Muscle of leg (tissue), 3 donors: ENCODE measurements at regions not wholly inside any gene's neighbourhood (a gene's known extent, or its start where the extent isn't known, plus 50 kb on each side); places are given as distances from the start of the nearest gene placed in this dataset.
"Not testable (repeated sequence)": the region's sequence is repeated elsewhere in the genome, so short reads cannot be mapped to it uniquely, and the experiment has no call there.

Experiments
- DNase-seq: peaks from one replicate; pipeline ENCODE4 v3.0.0; 2013
- H3K27ac ChIP-seq: one replicate; pipeline ENCODE4 v1.5.1; 2013; ENCODE audit warnings: mild to moderate bottlenecking, low read length, control low read depth
- H3K27me3 ChIP-seq: one replicate; pipeline ENCODE4 v1.6.1; 2013; ENCODE audit warnings: low read length; ENCODE audit not compliant: control insufficient read depth, insufficient read depth
- H3K36me3 ChIP-seq: one replicate; pipeline ENCODE4 v1.6.1; 2013; ENCODE audit warnings: low read length; ENCODE audit not compliant: control insufficient read depth, insufficient read depth
- H3K4me1 ChIP-seq: one replicate; pipeline ENCODE4 v1.6.1; 2013; ENCODE audit warnings: low read length; ENCODE audit not compliant: control insufficient read depth, insufficient read depth
- H3K4me3 ChIP-seq: one replicate; pipeline ENCODE4 v1.5.1; 2013; ENCODE audit warnings: low read length, control low read depth
- H3K9me3 ChIP-seq: replicated peaks from 2 replicates; pipeline ENCODE4 v1.6.1; 2013; ENCODE audit warnings: low read depth, low read length; ENCODE audit not compliant: control insufficient read depth
- WGBS: methylation state at CpG from one replicate; pipeline ENCODE4 v1.1.5; 2013; ENCODE audit warnings: missing lambda C conversion rate; ENCODE audit not compliant: insufficient coverage; 5-methylcytosine and 5-hydroxymethylcytosine counted together

DNA sequence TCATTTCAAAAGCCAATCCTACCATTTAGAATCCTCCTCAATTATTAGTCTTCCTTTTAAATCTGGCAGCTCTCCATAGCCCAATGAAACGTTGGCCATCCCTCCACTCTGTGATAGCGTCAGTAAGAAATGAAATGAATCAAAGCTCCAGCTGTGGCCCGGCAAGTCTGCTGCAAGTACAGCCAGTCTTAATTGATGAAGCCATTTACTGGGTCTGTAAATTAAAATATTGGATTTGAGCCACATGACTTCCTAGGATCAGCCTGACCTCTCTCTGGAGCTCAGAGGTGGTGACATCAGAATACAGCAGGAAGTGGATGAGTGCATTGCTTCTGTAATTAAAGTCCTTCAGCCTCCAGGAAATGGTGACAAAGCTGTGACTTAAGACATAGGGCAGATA, 347.0 kb upstream of the LMCD1 start:
- no peaks in the 10 kb centered on the region for H3K9me3 ChIP-seq
- 71% methylated on average over 2 of the region's 3 CpGs for WGBS
- no peaks in the 10 kb centered on the region for H3K4me1 ChIP-seq
- H3K27me3 ChIP-seq, result no peaks in the 10 kb centered on the region
- DNase-seq, result peak; percentile 9
- no peak overlapping the region for H3K4me3 ChIP-seq
- H3K36me3 ChIP-seq, result no peaks in the 10 kb centered on the region
- H3K27ac ChIP-seq, result no peak overlapping the region

DNA sequence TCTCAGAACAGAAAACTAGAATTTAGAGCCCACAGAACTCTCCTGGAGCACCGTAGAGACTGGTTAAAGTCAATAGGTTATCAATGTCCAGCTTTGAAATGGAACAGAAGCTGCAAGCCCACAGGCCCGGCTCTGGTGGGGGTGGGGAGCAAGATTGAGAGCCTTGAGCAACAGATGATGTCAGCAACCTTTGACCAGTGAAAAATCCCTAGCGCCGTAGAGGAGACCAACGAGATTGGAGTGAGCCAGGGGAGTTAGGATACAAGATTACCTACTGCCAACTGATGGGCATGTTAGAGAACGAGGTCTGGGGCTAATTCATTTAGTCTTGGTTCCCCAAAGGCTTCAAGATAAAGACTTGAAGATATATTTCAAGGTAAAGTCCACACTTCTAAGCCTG, 345.5 kb upstream of the LMCD1 start:
- no peak overlapping the region for H3K27ac ChIP-seq
- H3K4me3 ChIP-seq, result no peak overlapping the region
- H3K9me3 ChIP-seq, result no peaks in the 10 kb centered on the region
- no peaks in the 10 kb centered on the region for H3K4me1 ChIP-seq
- no peak for DNase-seq
- 70% methylated on average over 5 of the region's 6 CpGs for WGBS
- H3K27me3 ChIP-seq, result no peaks in the 10 kb centered on the region
- no peaks in the 10 kb centered on the region for H3K36me3 ChIP-seq

- no peaks in the 10 kb centered on the region for H3K9me3 ChIP-seq
- H3K27ac ChIP-seq, result no peak overlapping the region
- no peaks in the 10 kb centered on the region for H3K27me3 ChIP-seq
- no peaks in the 10 kb centered on the region for H3K4me1 ChIP-seq
- no CpG with 5 or more reads among the region's 2 CpGs for WGBS
- H3K4me3 ChIP-seq, result no peak overlapping the region
- no peak for DNase-seq
- H3K36me3 ChIP-seq, result no peaks in the 10 kb centered on the region
These were observed 344.8 kb upstream of the LMCD1 start for GRCh38 chr3:8156831-8157230.

DNA sequence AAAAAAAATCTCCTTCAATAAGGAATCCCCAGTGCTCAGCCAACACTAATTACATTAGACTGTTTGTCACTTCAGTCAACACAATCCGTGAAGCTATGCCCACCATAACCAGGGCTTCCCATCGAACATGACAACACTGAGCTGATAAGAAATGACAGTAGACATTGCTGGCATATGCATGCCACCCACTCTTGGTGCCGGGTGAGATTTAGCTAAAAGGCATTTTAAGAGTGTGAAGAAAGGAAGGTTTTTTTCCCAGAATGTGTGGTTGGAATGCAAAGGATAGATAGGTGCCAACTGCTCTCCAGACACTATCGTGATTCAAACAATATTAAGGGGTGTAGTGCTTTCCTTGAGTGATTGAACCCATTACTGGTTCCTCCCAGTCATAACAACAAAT, 344.0 kb upstream of the LMCD1 start:
- WGBS, result 87% methylated on average over 3 of the region's 4 CpGs
- DNase-seq, result no peak

DNA sequence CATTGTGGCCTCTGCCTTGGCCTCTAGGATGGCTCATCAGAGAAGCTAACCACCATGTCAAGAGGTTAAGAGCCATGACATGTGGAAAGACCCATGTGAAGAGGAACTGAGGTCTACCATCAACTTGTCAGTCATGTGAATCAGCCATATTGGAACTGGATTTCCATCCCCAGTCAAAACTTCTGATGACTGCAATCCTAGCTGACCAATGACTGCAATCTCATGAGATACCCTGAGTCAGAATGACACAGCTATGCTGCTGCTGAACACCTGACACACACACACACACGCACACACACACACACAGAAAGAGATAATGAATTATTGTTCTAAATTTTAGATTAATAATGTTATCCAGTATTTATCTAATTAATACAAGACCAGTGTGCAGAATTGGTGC, 337.5 kb upstream of the LMCD1 start:
- no CpG with 5 or more reads among the region's 1 CpG for WGBS
- no peaks in the 10 kb centered on the region for H3K9me3 ChIP-seq
- no peaks in the 10 kb centered on the region for H3K36me3 ChIP-seq

More for the DNA sequence above, 344.0 kb upstream of the LMCD1 start:
- Histone ChIP-seq H3K9me3 (no peaks in the 10 kb centered on the region), H3K4me3 (no peak overlapping the region), H3K27me3 (no peaks in the 10 kb centered on the region), H3K27ac (no peak overlapping the region), H3K4me1 (no peaks in the 10 kb centered on the region), H3K36me3 (no peaks in the 10 kb centered on the region)

GRCh38 chr3:8166014-8166413, 335.6 kb upstream of the LMCD1 start:
- H3K4me3 ChIP-seq, result no peak overlapping the region
- H3K9me3 ChIP-seq, result no peaks in the 10 kb centered on the region
- no peaks in the 10 kb centered on the region for H3K36me3 ChIP-seq
- no peaks in the 10 kb centered on the region for H3K4me1 ChIP-seq
- no peak overlapping the region for H3K27ac ChIP-seq
- WGBS, result 40% methylated on average over 1 of the region's 2 CpGs
- no peak for DNase-seq
- H3K27me3 ChIP-seq, result no peaks in the 10 kb centered on the region

More for the DNA sequence above, 337.5 kb upstream of the LMCD1 start:
- H3K4me3 ChIP-seq, result no peak overlapping the region
- no peak for DNase-seq
- no peak overlapping the region for H3K27ac ChIP-seq
- no peaks in the 10 kb centered on the region for H3K27me3 ChIP-seq
- no peaks in the 10 kb centered on the region for H3K4me1 ChIP-seq

- no peaks in the 10 kb centered on the region for H3K27me3 ChIP-seq
- no peaks in the 10 kb centered on the region for H3K9me3 ChIP-seq
- no CpG with 5 or more reads among the region's 5 CpGs for WGBS
- no peaks in the 10 kb centered on the region for H3K4me1 ChIP-seq
- DNase-seq, result no peak
- H3K4me3 ChIP-seq, result no peak overlapping the region
- H3K27ac ChIP-seq, result no peak overlapping the region
- H3K36me3 ChIP-seq, result no peaks in the 10 kb centered on the region
These were observed 330.6 kb upstream of the LMCD1 start for GRCh38 chr3:8170971-8171508.

DNA sequence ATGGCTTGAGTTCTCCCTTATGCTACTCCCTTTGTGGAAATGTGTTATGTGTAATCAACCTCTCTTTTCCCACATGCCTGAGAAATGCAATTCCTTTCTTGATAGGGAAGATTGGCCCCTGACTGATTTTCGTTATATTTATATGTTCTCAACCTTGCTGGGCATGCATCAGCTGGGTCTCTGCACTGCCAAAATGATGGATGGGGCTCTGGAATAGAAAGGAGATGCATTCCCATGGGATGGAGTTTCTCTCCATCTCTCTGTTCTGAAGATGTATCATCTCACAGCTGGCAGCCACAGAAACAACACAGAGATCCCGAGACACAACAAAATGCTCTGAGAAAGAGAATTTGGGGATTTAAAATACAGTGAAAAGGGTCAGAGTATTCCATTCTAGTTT, 327.7 kb upstream of the LMCD1 start:
- Histone ChIP-seq H3K36me3 (no peaks in the 10 kb centered on the region), H3K4me3 (no peak overlapping the region), H3K27ac (no peak overlapping the region), H3K4me1 (no peaks in the 10 kb centered on the region), H3K9me3 (no peaks in the 10 kb centered on the region), H3K27me3 (no peaks in the 10 kb centered on the region)
- no peak for DNase-seq
- WGBS, result no CpG with 5 or more reads among the region's 2 CpGs

GRCh38 chr3:8176759-8177483, 324.7 kb upstream of the LMCD1 start:
- not testable (repeated sequence) for H3K27ac ChIP-seq, H3K4me1 ChIP-seq, H3K27me3 ChIP-seq, DNase-seq, H3K4me3 ChIP-seq, H3K36me3 ChIP-seq, H3K9me3 ChIP-seq
- 92% methylated on average over 7 of the region's 10 CpGs for WGBS

DNA sequence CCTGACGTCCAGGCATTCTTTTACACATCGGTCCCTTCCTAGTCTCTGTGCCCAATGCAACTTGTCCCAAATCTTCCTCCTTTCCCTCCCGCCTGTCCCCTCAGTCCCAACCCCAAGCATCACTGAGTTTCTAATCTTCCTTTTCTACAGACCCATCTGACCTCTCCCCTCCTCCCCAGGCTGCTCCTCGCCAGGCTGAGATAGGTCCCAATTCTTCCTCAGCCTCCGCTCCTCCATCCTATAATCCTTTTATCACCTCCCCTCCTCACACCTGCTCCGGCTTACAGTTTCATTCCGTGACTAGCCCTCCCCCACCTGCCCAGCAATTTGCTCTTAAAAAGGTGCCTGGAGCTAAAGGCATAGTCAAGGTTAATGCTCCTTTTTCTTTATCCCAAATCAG, 323.1 kb upstream of the LMCD1 start:
- not testable (repeated sequence) for DNase-seq, H3K27ac ChIP-seq, H3K4me1 ChIP-seq, H3K36me3 ChIP-seq, H3K4me3 ChIP-seq, H3K9me3 ChIP-seq, H3K27me3 ChIP-seq
- 79% methylated on average over 5 of the region's 7 CpGs for WGBS

DNA sequence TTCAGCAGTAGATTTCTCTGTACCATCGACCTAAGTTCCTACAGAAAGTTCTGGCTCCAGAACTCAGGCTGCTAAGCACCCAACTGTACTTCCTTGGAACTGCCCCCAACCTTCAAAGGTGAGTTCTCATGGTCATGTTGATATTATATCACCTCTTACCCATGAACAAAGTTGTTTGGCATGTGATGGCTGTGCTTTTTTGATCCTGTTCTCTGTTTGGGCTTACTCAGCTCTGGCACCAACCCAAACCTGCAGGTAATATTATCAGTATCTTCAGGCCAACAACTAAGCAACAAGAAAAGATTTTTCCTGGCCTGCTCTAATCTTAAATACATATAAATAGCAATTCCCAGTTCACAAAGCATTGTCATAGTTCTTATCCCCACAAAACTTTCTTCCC, 318.7 kb upstream of the LMCD1 start:
- Histone ChIP-seq H3K4me3 (no peak overlapping the region), H3K9me3 (no peaks in the 10 kb centered on the region), H3K27ac (no peak overlapping the region), H3K36me3 (no peaks in the 10 kb centered on the region), H3K27me3 (no peaks in the 10 kb centered on the region), H3K4me1 (no peaks in the 10 kb centered on the region)
- no peak for DNase-seq
- no CpG with 5 or more reads among the region's 1 CpG for WGBS
